ENCODE measurements at regions not wholly inside any gene's neighbourhood (a gene's known extent, or its start where the extent isn't known, plus 50 kb on each side); places are given as distances from the start of the nearest gene placed in this dataset.

DNA sequence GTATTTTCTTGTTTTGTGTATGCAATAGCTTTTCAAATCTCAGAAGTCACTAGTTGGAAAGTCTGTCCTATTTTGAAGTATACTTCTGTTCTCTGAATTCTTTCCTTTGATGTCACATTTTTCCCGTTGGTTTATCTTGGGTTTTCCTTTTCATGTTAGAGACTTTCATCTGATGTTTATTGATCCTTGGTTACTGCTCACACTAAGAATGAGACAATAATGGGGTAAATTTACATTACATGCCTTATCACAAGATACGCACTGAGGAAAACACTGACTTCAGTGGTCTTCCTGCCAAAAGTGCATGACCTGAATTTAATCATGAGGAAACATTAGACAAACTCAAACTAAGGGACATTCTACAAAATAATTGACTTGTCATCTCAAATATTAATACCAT is 63.5 kb upstream of the C1GALT1 start:
- no peaks in the 10 kb centered on the region for H3K27me3 ChIP-seq
- no peaks in the 10 kb centered on the region for H3K36me3 ChIP-seq
- intact Hi-C loops (cut with DNase I; ENCODE audit: low total_unique reads): no loop called here
- H3K4me1 ChIP-seq: no peaks in the 10 kb centered on the region
- no peak for DNase-seq
- no peaks in the 10 kb centered on the region for H3K9me3 ChIP-seq
- no peak overlapping the region for H3K27ac ChIP-seq
- H3K4me3 ChIP-seq: no peak overlapping the region
- TF ChIP-seq, protein P1, sequence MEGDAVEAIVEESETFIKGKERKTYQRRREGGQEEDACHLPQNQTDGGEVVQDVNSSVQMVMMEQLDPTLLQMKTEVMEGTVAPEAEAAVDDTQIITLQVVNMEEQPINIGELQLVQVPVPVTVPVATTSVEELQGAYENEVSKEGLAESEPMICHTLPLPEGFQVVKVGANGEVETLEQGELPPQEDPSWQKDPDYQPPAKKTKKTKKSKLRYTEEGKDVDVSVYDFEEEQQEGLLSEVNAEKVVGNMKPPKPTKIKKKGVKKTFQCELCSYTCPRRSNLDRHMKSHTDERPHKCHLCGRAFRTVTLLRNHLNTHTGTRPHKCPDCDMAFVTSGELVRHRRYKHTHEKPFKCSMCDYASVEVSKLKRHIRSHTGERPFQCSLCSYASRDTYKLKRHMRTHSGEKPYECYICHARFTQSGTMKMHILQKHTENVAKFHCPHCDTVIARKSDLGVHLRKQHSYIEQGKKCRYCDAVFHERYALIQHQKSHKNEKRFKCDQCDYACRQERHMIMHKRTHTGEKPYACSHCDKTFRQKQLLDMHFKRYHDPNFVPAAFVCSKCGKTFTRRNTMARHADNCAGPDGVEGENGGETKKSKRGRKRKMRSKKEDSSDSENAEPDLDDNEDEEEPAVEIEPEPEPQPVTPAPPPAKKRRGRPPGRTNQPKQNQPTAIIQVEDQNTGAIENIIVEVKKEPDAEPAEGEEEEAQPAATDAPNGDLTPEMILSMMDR (IDR thresholded peaks at IDR 0.05): no peak
- no peak for TF ChIP-seq POLR2A (IDR thresholded peaks at IDR 0.05)

DNA sequence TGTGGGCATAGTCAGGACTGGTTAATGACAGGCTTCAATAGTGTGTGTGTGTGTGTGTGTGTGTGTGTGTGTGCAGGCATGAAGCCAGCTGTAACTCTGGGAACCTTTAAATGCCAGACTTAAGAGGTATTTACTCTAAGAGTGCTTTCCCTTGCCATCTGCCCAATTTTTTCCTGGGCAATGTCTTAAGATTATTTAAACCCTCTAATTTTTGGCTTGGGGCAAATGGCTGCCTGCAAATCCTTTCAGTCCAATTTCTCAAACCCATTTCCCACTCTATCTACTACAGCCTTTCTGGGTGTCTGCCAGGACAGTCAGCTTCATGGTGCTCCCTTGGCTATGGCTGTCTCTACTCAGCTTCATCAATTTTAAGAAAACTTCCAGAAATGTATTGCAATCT is 62.6 kb upstream of the C1GALT1 start:
- intact Hi-C loops (cut with DNase I; ENCODE audit: low total_unique reads): no loop called here
- H3K36me3 ChIP-seq: no peaks in the 10 kb centered on the region
- no peak overlapping the region for H3K27ac ChIP-seq
- no peak for TF ChIP-seq POLR2A (IDR thresholded peaks at IDR 0.05)
- TF ChIP-seq, protein P1 (IDR thresholded peaks at IDR 0.05): no peak
- H3K27me3 ChIP-seq: no peaks in the 10 kb centered on the region
- H3K4me1 ChIP-seq: no peaks in the 10 kb centered on the region
- no peak for DNase-seq
- H3K9me3 ChIP-seq: no peaks in the 10 kb centered on the region
- no peak overlapping the region for H3K4me3 ChIP-seq

DNA sequence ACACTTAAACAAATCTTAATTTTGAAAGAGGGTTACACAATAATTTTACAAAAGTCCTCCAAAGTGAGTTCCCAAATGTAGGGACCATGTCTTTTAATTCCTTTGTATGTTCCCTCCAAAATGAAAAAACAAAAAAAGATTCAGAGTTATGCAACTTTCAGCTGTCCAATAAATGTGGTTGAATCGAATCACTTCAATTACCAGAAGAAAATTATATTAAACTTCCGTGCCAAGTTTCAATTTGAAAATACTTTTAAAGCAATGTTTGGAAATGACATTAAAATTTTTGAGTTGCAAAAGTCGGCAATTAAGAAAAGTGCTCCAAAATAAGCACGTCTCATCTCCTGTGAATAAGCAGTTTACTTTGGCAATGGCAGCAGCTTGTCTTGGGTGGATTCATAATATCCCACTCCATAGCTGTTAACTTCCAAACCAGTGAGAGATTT is 60.3 kb upstream of the C1GALT1 start:
- H3K9me3 ChIP-seq: no peaks in the 10 kb centered on the region
- H3K4me3 ChIP-seq: no peak overlapping the region
- intact Hi-C loops (cut with DNase I; ENCODE audit: low total_unique reads): no loop called here
- no peaks in the 10 kb centered on the region for H3K4me1 ChIP-seq
- H3K27ac ChIP-seq: no peak overlapping the region
- no peaks in the 10 kb centered on the region for H3K27me3 ChIP-seq
- no peaks in the 10 kb centered on the region for H3K36me3 ChIP-seq
- TF ChIP-seq, protein P1 (IDR thresholded peaks at IDR 0.05): no peak
- no peak for TF ChIP-seq POLR2A (IDR thresholded peaks at IDR 0.05)
- DNase-seq: no peak

DNA sequence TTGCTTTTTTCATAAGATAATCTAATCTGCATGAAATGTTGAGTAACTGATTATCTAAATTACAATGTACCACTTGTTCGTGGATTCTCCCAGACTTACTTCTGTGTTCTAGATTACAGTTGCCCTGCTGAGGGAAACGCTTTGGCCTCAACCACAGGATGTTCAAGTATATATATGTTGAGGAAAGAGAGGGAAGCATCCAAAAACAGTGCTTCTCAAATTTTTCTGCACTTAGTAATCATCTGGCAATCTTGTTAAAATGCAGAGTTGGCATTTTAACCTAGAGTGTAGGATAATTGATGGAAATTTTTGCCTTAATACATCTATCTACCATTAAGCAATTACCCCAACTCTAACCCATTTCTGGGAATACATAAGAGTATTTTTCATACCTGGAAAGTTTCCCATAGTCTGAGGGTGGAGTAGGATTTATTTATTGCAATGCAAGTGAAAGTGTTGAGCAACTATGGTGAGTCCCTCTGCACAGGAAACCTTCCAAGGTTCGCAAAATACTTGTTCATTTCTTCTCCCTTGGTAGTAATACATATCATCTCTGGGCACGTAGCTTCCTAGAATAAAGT is 59.6 kb upstream of the C1GALT1 start:
- TF ChIP-seq, protein P1 (IDR thresholded peaks at IDR 0.05): no peak
- no peak for TF ChIP-seq POLR2A (IDR thresholded peaks at IDR 0.05)

DNA sequence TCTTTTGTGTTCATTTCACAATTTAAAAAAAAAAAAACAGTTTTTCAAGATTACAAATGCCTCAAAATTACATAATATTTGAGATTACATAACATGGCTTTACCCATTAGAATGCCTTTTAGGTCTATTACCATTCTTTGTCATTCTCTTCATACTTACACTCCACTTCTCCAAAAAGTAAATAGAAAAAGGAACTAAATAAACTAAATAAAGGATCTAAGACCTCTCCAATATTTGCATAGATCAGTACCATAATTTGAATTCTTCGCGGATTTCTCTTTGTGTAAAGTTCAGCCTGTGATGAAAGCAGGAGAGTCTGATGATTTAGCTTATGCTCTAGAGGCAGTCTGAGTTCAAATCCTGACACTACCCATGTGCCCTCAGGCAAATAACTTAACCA is 56.4 kb upstream of the C1GALT1 start:
- Histone ChIP-seq H3K9me3 (no peaks in the 10 kb centered on the region), H3K27ac (no peak overlapping the region), H3K27me3 (no peaks in the 10 kb centered on the region), H3K36me3 (no peaks in the 10 kb centered on the region), H3K4me1 (no peaks in the 10 kb centered on the region), H3K4me3 (no peak overlapping the region)
- TF ChIP-seq, protein P1 (IDR thresholded peaks at IDR 0.05): no peak
- no peak for TF ChIP-seq POLR2A (IDR thresholded peaks at IDR 0.05)
- intact Hi-C loops (cut with DNase I; ENCODE audit: low total_unique reads): no loop called here
- no peak for DNase-seq

More for the DNA sequence above, 59.6 kb upstream of the C1GALT1 start:
- no peaks in the 10 kb centered on the region for H3K27me3 ChIP-seq
- H3K4me1 ChIP-seq: no peaks in the 10 kb centered on the region
- H3K9me3 ChIP-seq: no peaks in the 10 kb centered on the region
- DNase-seq: no peak
- H3K4me3 ChIP-seq: no peak overlapping the region
- intact Hi-C loops (cut with DNase I; ENCODE audit: low total_unique reads): no loop called here
- no peak overlapping the region for H3K27ac ChIP-seq
- no peaks in the 10 kb centered on the region for H3K36me3 ChIP-seq
